Liver (tissue), 8 donors: ENCODE measurements at regions not wholly inside any gene's neighbourhood (a gene's known extent, or its start where the extent isn't known, plus 50 kb on each side); places are given as distances from the start of the nearest gene placed in this dataset.

Experiments
- DNase-seq: peaks from one replicate; pipeline ENCODE4 v3.0.0-alpha.2; 2017; ENCODE audit warnings: low spot score
- H3K27ac ChIP-seq, 2 donors: one replicate each; pipeline ENCODE4 v1.7.0; 2013; ENCODE audit warnings: inconsistent platforms in 2 of 2, low read length in 2 of 2, control low read depth in 1 of 2, low read depth in 1 of 2, mild to moderate bottlenecking in 1 of 2
- H3K27me3 ChIP-seq, 4 donors: one replicate each; pipeline versions ENCODE4 v1.6.1 to v1.7.0; 2013; ENCODE audit warnings: low read length in 3 of 4, inconsistent platforms in 1 of 4, mild to moderate bottlenecking in 1 of 4, moderate library complexity in 1 of 4; ENCODE audit not compliant: control insufficient read depth in 4 of 4, insufficient read depth in 4 of 4
- H3K36me3 ChIP-seq, 4 donors: one replicate each; pipeline versions ENCODE4 v1.6.1 to v1.7.0; 2013; ENCODE audit warnings: low read length in 3 of 4, mild to moderate bottlenecking in 3 of 4, low read depth in 1 of 4, moderate library complexity in 1 of 4; ENCODE audit not compliant: control insufficient read depth in 4 of 4, insufficient read depth in 3 of 4
- H3K4me1 ChIP-seq, 4 donors: one replicate each; pipeline versions ENCODE4 v1.6.1 to v1.7.0; 2013; ENCODE audit warnings: low read length in 3 of 4, mild to moderate bottlenecking in 3 of 4, moderate library complexity in 1 of 4; ENCODE audit not compliant: control insufficient read depth in 4 of 4, insufficient read depth in 4 of 4
- H3K4me3 ChIP-seq, 3 donors: one replicate each; pipeline versions ENCODE4 v1.6.1 to v1.7.0; 2013; ENCODE audit warnings: low read length in 3 of 3, control low read depth in 1 of 3, low read depth in 1 of 3, mild to moderate bottlenecking in 1 of 3
- H3K9ac ChIP-seq, 2 donors: one replicate each; pipeline ENCODE4 v1.7.0; 2013; ENCODE audit warnings: low read length in 2 of 2, mild to moderate bottlenecking in 2 of 2, moderate library complexity in 2 of 2, control low read depth in 1 of 2, low read depth in 1 of 2
- H3K9me3 ChIP-seq, 4 donors: one replicate each; pipeline versions ENCODE4 v1.6.1 to v1.7.0; 2013; ENCODE audit warnings: low read length in 3 of 4; ENCODE audit not compliant: control insufficient read depth in 4 of 4
- ATF3 ChIP-seq: IDR thresholded peaks from 2 replicates; pipeline ENCODE4 v1.6.1; 2016; ENCODE audit warnings: antibody characterized with exemption
- CTCF ChIP-seq: fragments of 150-350 bp; IDR thresholded peaks from 2 replicates; pipeline ENCODE4 v1.5.1; 2017; ENCODE audit warnings: improper control_type of control experiment, low read depth, low read length; ENCODE audit not compliant: missing input control
- EGR1 ChIP-seq, 2 donors: IDR thresholded peaks; 2 replicates each; pipeline ENCODE4 v1.6.1; 2016 to 2018; ENCODE audit warnings: antibody characterized with exemption in 2 of 2, low read depth in 2 of 2
- FOXA1 ChIP-seq: IDR thresholded peaks from 2 replicates; pipeline ENCODE4 v1.6.1; 2016; ENCODE audit warnings: antibody characterized with exemption
- FOXA2 ChIP-seq: IDR thresholded peaks from 2 replicates; pipeline ENCODE4 v1.6.1; 2016; ENCODE audit warnings: antibody characterized with exemption
- GABPA ChIP-seq, 2 donors: IDR thresholded peaks in 1 of 2; conservative IDR thresholded peaks in 1 of 2; 2 replicates each; pipeline ENCODE4 v1.6.1; 2016; ENCODE audit warnings: antibody characterized with exemption in 2 of 2, mild to moderate bottlenecking in 1 of 2, moderate library complexity in 1 of 2
- HNF4A ChIP-seq, 2 donors: conservative IDR thresholded peaks; 2 replicates each; pipeline ENCODE4 v1.6.1; 2016; ENCODE audit warnings: antibody characterized with exemption in 2 of 2, mild to moderate bottlenecking in 2 of 2
- HNF4G ChIP-seq: IDR thresholded peaks from 2 replicates; pipeline ENCODE4 v1.6.1; 2016; ENCODE audit warnings: antibody characterized with exemption
- JUND ChIP-seq, 2 donors: IDR thresholded peaks; 2 replicates each; pipeline ENCODE4 v1.6.1; 2016; ENCODE audit warnings: antibody characterized with exemption in 2 of 2
- MAX ChIP-seq: IDR thresholded peaks from 2 replicates; pipeline ENCODE4 v1.6.1; 2016; ENCODE audit warnings: antibody characterized with exemption
- NR2F2 ChIP-seq: IDR thresholded peaks from 2 replicates; pipeline ENCODE4 v1.6.1; 2016; ENCODE audit warnings: antibody characterized with exemption
- RAD21 ChIP-seq, 2 donors: IDR thresholded peaks; 2 replicates each; pipeline ENCODE4 v1.6.1; 2016; ENCODE audit warnings: antibody characterized with exemption in 2 of 2, mild to moderate bottlenecking in 2 of 2
- REST ChIP-seq: IDR thresholded peaks from 2 replicates; pipeline ENCODE4 v1.6.1; 2016; ENCODE audit warnings: antibody characterized with exemption, mild to moderate bottlenecking
- RXRA ChIP-seq, 2 donors: IDR thresholded peaks; 2 replicates each; pipeline ENCODE4 v1.6.1; 2017 to 2018; ENCODE audit warnings: antibody characterized with exemption in 2 of 2, mild to moderate bottlenecking in 1 of 2
- SP1 ChIP-seq: IDR thresholded peaks from 2 replicates; pipeline ENCODE4 v1.6.1; 2018; ENCODE audit warnings: antibody characterized with exemption, mild to moderate bottlenecking
- TAF1 ChIP-seq: conservative IDR thresholded peaks from 2 replicates; pipeline ENCODE4 v1.6.1; 2016; ENCODE audit warnings: antibody characterized with exemption, mild to moderate bottlenecking
- YY1 ChIP-seq: IDR thresholded peaks from 2 replicates; pipeline ENCODE4 v1.6.1; 2016; ENCODE audit warnings: antibody characterized with exemption, mild to moderate bottlenecking
- ZBTB33 ChIP-seq: IDR thresholded peaks from 2 replicates; pipeline ENCODE4 v1.6.1; 2016; ENCODE audit warnings: antibody characterized with exemption
- WGBS: extraction: QIAGEN DNeasy Blood & Tissue Kit; methylation state at CpG from one replicate; pipeline ENCODE4 v1.1.7; 2013; 5-methylcytosine and 5-hydroxymethylcytosine counted together
- donor health status: healthy.
- donor health status: healthy.
- donor health status: healthy.
- donor health status: healthy.
- donor health status: healthy.

- H3K4me3 ChIP-seq: no peak overlapping the region
- no peaks in the 10 kb centered on the region for H3K4me1 ChIP-seq
- H3K9me3 ChIP-seq: peaks cover 0 to 7% (median 0%) of the 10 kb centered on the region in 4 donors
- 58% methylated on average over 4 of the region's 4 CpGs for WGBS
- no peak overlapping the region for H3K27ac ChIP-seq
- TF ChIP-seq JUND (IDR thresholded peaks at IDR 0.05): no peak
- no peak for TF ChIP-seq RXRA (IDR thresholded peaks at IDR 0.05)
- TF ChIP-seq REST: no peak
- no peak for TF ChIP-seq EGR1 (IDR thresholded peaks at IDR 0.05; ENCODE audit: low read depth in 2 of 2)
- TF ChIP-seq FOXA2: no peak
- no peak for TF ChIP-seq GABPA (IDR thresholded peaks at IDR 0.05 in 1 of 2, conservative IDR thresholded peaks at IDR 0.05 in 1 of 2)
- TF ChIP-seq FOXA1: no peak
- no peak for TF ChIP-seq YY1
- TF ChIP-seq RAD21 (IDR thresholded peaks at IDR 0.05): no peak
- TF ChIP-seq HNF4G: no peak
- no peak for TF ChIP-seq NR2F2
- no peak for TF ChIP-seq ZBTB33
- no peak for TF ChIP-seq HNF4A (conservative IDR thresholded peaks at IDR 0.05)
- TF ChIP-seq CTCF: no peak
- no peak for TF ChIP-seq TAF1
- TF ChIP-seq MAX: no peak
- no peak for TF ChIP-seq ATF3
- no peak for TF ChIP-seq SP1
- peaks cover 0 to 2% (median 0%) of the 10 kb centered on the region in 4 donors for H3K27me3 ChIP-seq
- no peaks in the 10 kb centered on the region for H3K36me3 ChIP-seq
- DNase-seq: no peak
- no peak overlapping the region for H3K9ac ChIP-seq
Measured at GRCh38 chr11:127390465-127390864, 389.9 kb upstream of the KIRREL3 start.

- no peak for DNase-seq
- Histone ChIP-seq H3K27me3 (peaks cover 0 to 5% (median 0%) of the 10 kb centered on the region in 4 donors), H3K9ac (no peak overlapping the region), H3K9me3 (peaks cover 0 to 7% (median under 1%) of the 10 kb centered on the region in 4 donors), H3K4me3 (no peak overlapping the region), H3K36me3 (no peaks in the 10 kb centered on the region), H3K27ac (no peak overlapping the region), H3K4me1 (no peaks in the 10 kb centered on the region)
- 82% methylated on average over 10 of the region's 10 CpGs for WGBS
- no peak for TF ChIP-seq MAX
Measured at GRCh38 chr11:127385071-127385470, 384.5 kb upstream of the KIRREL3 start.
